Activated T-helper 1 cell treated with anti-CD3 and anti-CD28 coated beads, Interleukin-12 subunit alpha, Interleukin-12 subunit beta, Interleukin-2, Interleukin-4 antibody, amounts not matched to agents 30 ng/mL and 10 ng/mL and 1 ng/mL, durations not matched to agents 14 hours and 24 hours and 36 hours (primary cell): ENCODE measurements at regions not wholly inside any gene's neighbourhood (a gene's known extent, or its start where the extent isn't known, plus 50 kb on each side); places are given as distances from the start of the nearest gene placed in this dataset.

Source experiments
- DNase-seq: peaks from one replicate; pipeline ENCODE4 v3.0.0; 2021; ENCODE audit warnings: low spot score
- H3K27ac Mint-ChIP-seq: one replicate; pipeline ENCODE4 v1.8.0; 2021; ENCODE audit warnings: mild to moderate bottlenecking, mixed read lengths
- H3K27me3 Mint-ChIP-seq: one replicate; pipeline ENCODE4 v1.8.0; 2022; ENCODE audit warnings: mild to moderate bottlenecking, moderate library complexity, mixed read lengths; ENCODE audit not compliant: insufficient read depth
- H3K36me3 Mint-ChIP-seq: one replicate; pipeline ENCODE4 v1.8.0; 2021; ENCODE audit warnings: low read depth, mixed read lengths
- H3K4me1 Mint-ChIP-seq: one replicate; pipeline ENCODE4 v1.8.0; 2021; ENCODE audit warnings: low read depth, mixed read lengths
- H3K4me3 Mint-ChIP-seq: one replicate; pipeline ENCODE4 v1.8.0; 2021; ENCODE audit warnings: mild to moderate bottlenecking, moderate library complexity, mixed read lengths
- H3K9me3 Mint-ChIP-seq: one replicate; pipeline ENCODE4 v1.8.0; 2021; ENCODE audit warnings: mixed read lengths
- intact Hi-C: fragments of 100-400 bp; cut with micrococcal nuclease; formaldehyde crosslinking; loops from one replicate; pipeline ENCODE4 v1.15.1; 2024

DNA sequence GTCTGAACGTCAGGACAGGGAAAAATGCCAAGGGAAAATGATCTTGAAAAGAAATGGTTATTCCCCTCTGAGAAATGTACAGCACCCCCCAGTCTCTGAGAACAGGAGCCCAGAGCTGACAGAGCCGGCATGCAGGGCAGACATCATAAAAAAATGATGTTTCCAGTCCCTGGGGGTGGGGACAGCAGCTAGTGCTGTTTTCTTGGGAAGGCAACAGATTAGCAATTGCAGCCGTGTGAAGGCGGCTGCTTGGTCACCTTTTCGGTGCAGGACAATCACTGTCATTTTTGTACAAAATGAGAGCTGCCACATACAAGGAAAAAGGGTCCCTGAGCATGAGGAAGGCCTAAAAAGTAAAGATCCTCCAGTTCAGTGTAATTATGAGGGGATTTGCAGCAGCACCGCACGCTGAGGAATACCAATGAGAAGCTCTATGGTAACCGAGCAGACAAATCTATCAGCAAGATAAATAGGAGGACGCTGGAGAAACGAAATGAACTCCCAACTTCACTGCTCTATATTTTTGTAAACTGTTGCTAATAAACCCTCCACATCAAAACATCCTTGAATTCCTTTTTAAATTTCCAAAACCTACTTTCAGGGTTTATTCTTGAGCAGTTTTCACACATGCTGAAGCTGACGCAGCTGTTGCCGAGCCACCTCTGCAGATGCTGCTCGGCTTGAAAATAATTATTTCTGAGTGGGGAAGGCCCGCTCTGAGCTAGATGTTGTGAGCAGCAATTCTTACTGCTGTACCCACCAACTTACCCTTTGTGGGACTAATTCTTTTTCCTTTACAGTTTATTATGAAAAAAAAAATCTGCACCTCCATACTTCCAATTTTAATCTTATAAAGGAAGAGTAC, 98.2 kb upstream of the NEBL start:
- intact Hi-C loops: no loop called here
- H3K36me3 Mint-ChIP-seq: no peaks in the 10 kb centered on the region
- DNase-seq: no peak
- peaks cover 3% of the 10 kb centered on the region for H3K9me3 Mint-ChIP-seq
- no peaks in the 10 kb centered on the region for H3K27me3 Mint-ChIP-seq
- H3K4me1 Mint-ChIP-seq: no peaks in the 10 kb centered on the region
- no peak overlapping the region for H3K4me3 Mint-ChIP-seq
- H3K27ac Mint-ChIP-seq: no peak overlapping the region

DNA sequence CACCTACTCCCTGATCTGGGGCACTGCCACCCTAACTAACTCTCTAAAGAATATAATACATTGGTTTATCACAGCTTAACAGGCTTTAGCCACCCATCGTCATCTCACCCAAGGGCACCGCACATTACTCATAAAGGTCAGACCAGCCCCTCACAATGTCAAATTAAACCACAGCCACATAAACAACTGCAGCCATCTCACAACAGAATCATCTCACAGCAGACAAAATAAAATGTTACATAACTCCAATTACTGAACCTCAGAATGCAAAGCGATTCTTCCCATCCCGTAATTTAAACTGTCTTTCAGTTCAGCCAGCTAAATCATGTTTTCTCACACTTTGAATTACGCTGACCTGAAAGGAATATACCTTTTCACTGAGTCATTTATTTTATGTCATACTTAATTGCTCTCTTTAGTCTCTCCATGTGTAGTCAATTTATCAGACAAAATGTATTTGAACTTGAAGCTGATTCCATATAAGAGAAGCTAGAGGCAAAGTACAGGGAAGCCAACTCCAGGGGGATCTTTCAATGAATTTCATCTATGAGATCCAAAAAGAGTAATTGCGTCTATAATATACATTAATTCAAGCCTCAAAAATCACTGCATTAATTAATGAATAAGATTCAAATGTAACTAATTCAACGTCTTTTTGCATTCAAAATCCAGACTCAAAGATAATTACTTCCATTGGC, 96.9 kb upstream of the NEBL start:
- Mint-ChIP-seq H3K4me3 (no peak overlapping the region), H3K27ac (no peak overlapping the region), H3K4me1 (no peaks in the 10 kb centered on the region), H3K36me3 (no peaks in the 10 kb centered on the region), H3K27me3 (no peaks in the 10 kb centered on the region), H3K9me3 (peaks cover 3% of the 10 kb centered on the region)
- no peak for DNase-seq
- intact Hi-C loops: no loop called here

DNA sequence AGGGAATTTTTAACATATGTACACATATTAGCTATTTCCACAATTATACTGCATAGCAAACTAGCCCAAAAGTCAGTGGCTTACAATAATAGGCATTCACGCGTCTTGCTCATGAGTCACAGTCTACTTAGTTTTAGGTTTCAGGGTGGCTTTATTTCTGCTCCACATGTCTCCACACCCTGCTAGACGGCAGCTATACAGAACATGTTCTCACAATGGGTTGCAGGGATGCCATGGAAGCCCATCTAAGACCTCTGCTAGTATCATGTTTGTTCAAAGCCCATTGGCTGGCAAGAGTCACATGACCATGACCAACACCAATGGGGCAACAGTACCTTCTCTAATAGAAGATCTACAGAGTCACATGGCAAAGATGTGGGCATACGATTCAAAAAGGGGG, 96.3 kb upstream of the NEBL start:
- intact Hi-C loops: no loop called here
- DNase-seq: no peak
- Mint-ChIP-seq H3K4me1 (no peaks in the 10 kb centered on the region), H3K4me3 (no peak overlapping the region), H3K9me3 (peaks cover 3% of the 10 kb centered on the region), H3K36me3 (no peaks in the 10 kb centered on the region), H3K27ac (no peak overlapping the region), H3K27me3 (no peaks in the 10 kb centered on the region)

DNA sequence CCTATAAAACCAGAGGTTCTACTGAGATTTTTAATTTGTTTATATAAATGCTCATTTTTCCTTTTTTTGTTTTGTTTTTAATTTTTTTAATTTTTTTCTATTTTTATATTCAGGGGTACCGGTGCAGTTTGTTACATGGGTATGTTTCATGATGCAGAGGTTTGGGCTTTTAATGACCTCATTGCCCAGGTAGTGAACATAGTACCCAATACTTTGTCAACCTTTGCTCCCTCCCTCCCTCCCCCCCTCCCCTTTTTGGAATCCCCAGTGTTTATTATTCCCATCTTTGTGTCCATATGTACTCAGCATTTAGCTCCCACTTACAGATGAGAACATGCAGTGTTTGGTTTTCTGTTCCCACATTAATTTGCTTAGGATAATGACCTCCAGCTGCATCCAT, 94.4 kb upstream of the NEBL start:
- DNase-seq: no peak
- Mint-ChIP-seq H3K4me3 (no peak overlapping the region), H3K27ac (no peak overlapping the region), H3K4me1 (no peaks in the 10 kb centered on the region), H3K27me3 (no peaks in the 10 kb centered on the region), H3K36me3 (no peaks in the 10 kb centered on the region), H3K9me3 (peaks cover 3% of the 10 kb centered on the region)
- intact Hi-C loops: no loop called here

DNA sequence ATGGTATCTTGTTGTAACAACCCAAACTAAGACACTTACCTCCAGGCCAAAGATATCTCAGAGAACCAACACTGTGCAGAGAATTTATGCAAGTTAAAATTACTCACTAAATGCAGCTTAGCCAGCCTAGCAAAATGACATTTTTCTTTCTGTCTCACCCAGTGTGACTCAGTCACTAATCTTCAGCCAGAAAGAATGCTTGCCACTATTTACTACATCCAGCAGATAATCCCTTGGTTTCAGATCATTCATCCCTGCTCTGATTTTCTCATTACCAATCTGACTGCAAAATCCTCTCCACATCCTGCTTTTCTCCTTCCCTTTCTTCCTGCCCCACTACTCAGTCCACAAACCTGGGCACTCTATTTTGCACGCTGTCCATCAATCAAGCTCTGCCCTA, 93.5 kb upstream of the NEBL start:
- H3K27me3 Mint-ChIP-seq: no peaks in the 10 kb centered on the region
- no peaks in the 10 kb centered on the region for H3K4me1 Mint-ChIP-seq
- H3K27ac Mint-ChIP-seq: no peak overlapping the region
- peaks cover 3% of the 10 kb centered on the region for H3K9me3 Mint-ChIP-seq
- H3K36me3 Mint-ChIP-seq: no peaks in the 10 kb centered on the region
- H3K4me3 Mint-ChIP-seq: no peak overlapping the region
- intact Hi-C loops: no loop called here
- DNase-seq: no peak

DNA sequence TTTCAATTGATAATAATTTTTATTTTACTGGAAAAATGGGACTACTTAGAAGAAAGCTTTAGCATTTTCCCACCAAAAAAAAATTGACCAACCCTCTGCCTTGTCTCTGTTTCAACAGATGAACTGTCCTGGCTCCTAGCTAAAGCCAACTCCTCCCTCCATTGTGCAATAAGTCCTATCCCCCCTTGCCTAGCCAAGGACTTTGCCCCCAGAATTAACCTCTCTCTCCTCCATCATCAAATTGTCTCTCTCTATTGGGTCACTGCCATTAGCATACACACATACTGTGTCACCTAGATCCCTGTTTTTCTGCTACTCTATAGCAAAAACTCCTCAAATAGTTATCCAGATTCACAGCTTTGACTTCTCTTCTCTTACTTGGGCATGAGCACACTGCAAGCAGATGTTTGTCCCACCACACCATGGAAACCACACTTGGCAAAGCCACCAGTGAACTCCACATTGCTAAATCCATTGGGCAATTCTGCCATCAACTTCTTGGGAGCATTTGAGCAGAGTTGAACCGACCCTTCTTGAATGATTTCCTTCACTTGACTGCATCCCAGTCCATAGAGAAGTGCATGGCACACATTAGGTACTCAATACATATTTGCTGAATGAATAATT, 91.4 kb upstream of the NEBL start:
- intact Hi-C loops: no loop called here
- Mint-ChIP-seq H3K9me3 (peaks cover 2% of the 10 kb centered on the region), H3K27ac (no peak overlapping the region), H3K27me3 (no peaks in the 10 kb centered on the region), H3K4me1 (no peaks in the 10 kb centered on the region), H3K36me3 (no peaks in the 10 kb centered on the region), H3K4me3 (no peak overlapping the region)
- DNase-seq: no peak

DNA sequence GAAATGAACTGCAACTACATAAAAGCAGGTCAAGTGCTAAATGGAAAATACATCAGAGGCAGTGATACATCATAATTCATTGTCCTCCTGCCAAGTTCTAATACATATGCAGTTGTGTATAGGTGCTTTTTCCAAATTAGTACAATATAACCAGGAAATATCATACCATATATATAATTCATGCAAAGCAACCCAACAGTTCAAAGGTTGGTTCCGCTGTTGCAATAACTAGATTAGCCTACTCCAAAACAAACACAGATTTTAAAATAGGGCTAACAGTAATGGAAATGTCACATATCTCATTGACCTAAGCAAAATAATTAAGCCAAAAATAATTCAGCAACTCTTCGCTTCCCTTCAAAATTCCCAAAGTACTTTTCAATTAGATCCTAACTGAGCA, 88.9 kb upstream of the NEBL start:
- Mint-ChIP-seq H3K36me3 (no peaks in the 10 kb centered on the region), H3K4me3 (no peak overlapping the region), H3K9me3 (no peaks in the 10 kb centered on the region), H3K27ac (no peak overlapping the region), H3K27me3 (no peaks in the 10 kb centered on the region), H3K4me1 (no peaks in the 10 kb centered on the region)
- DNase-seq: no peak
- intact Hi-C loops: no loop called here

DNA sequence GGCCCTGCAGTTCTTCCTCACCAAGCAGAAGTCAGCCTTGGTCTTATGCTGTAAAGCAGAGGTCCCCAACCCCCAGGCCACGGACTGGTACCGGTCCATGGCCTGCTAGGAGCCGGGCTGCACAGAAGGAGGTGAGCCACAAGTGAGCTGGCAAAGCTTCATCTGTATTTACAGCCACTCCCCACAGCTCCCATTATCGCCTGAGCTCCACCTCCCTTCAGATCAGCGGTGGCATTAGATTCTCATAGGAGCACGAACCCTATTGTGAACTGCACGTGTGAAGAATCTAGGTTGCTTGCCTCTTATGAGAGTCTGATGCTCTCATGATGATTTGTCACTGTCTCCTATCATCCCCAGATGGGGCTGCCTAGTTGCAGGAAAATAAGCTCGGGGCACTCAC, 87.6 kb upstream of the NEBL start:
- Mint-ChIP-seq H3K4me3 (no peak overlapping the region), H3K27me3 (no peaks in the 10 kb centered on the region), H3K36me3 (no peaks in the 10 kb centered on the region), H3K9me3 (no peaks in the 10 kb centered on the region), H3K4me1 (no peaks in the 10 kb centered on the region), H3K27ac (no peak overlapping the region)
- intact Hi-C loops: no loop called here
- DNase-seq: no peak

DNA sequence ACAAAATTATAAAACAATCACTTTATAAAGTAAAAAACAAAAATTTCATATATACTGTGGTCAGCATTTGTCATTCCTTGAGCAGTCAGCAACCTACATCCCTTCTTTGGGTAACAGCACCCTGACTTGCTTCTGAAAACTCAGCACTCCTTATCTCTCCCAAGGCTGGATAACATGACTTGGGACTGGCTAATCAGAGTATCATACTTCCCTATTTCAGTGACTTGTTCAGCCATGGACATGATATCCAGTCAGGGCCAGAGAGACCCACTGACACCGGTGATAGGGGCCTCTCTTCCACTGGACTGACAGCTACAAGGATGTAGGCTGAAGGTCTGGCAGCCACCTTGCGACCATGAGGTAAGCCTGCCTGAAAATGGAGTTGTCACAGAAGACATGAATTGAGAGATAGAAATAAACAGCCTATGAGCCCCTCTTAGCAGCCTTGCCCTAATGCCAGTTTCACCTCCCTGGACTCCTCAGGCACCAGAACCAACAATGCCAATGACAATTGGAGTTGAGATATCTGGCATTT, 84.4 kb upstream of the NEBL start:
- no peaks in the 10 kb centered on the region for H3K36me3 Mint-ChIP-seq
- no peak overlapping the region for H3K27ac Mint-ChIP-seq
- H3K27me3 Mint-ChIP-seq: no peaks in the 10 kb centered on the region
- no peaks in the 10 kb centered on the region for H3K4me1 Mint-ChIP-seq
- no peak for DNase-seq
- H3K4me3 Mint-ChIP-seq: no peak overlapping the region
- H3K9me3 Mint-ChIP-seq: no peaks in the 10 kb centered on the region
- intact Hi-C loops: no loop called here

DNA sequence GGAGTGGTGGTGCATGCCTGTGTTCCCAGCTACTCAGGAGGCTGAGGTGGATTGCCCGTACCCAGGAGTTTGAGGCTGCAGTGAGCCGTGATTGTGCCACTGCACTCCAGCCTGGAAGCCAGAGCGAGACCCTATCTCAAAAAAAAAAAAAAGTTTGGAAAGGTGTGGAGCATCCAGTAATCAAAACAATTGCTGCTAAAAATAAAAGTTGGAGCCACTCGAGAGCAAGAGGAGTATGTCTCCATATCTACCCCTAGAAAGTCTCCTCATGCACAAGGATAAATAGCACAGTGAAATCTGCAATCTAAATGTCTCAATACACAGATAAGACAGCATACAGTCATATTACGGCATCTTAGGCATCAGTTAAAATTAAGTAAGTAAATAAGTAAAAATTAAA, 81.5 kb upstream of the NEBL start:
- Mint-ChIP-seq H3K27me3 (no peaks in the 10 kb centered on the region), H3K4me3 (no peak overlapping the region), H3K4me1 (no peaks in the 10 kb centered on the region), H3K27ac (no peak overlapping the region), H3K36me3 (no peaks in the 10 kb centered on the region), H3K9me3 (no peaks in the 10 kb centered on the region)
- intact Hi-C loops: no loop called here
- no peak for DNase-seq

DNA sequence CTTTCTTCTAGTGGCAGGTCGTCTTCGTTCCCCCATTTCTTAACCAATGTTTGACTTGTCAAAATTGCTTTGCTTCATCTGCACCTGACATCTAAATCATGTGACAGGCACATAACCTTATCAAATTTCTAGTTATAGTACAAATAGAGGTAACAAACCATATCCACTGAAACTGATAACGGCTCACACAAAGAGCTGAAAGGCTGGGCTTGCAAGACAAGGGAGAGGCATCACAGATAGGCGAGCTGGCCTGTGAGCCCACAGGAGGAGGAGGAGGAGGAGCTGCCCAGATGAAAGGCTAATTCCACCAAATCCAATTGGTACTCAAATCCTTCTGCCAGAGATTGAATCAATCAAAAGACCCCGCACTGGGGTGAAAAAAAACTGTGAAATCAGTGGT, 80.2 kb upstream of the NEBL start:
- no peaks in the 10 kb centered on the region for H3K36me3 Mint-ChIP-seq
- DNase-seq: no peak
- intact Hi-C loops: no loop called here
- no peaks in the 10 kb centered on the region for H3K27me3 Mint-ChIP-seq
- H3K9me3 Mint-ChIP-seq: no peaks in the 10 kb centered on the region
- no peaks in the 10 kb centered on the region for H3K4me1 Mint-ChIP-seq
- H3K4me3 Mint-ChIP-seq: no peak overlapping the region
- no peak overlapping the region for H3K27ac Mint-ChIP-seq

DNA sequence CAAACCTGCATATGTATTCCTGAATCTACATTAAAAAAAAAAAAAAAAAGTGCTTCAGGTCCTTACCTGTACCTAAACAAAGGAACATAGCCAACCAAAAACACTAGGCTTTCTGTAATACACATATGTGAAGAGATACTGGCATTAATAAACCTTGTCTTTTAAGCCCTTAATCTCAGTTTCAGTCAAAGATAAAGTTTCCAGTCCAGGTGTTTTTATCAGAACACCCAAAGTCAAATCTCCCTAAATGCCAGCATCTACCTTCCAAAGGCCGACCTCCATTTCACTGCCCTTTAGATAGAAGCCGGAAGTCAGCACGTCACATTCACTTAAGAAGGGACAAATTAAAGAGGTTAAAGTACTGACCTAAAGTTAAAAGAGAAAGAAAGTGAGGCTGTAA, 79.8 kb upstream of the NEBL start:
- Mint-ChIP-seq H3K4me1 (no peaks in the 10 kb centered on the region), H3K36me3 (no peaks in the 10 kb centered on the region), H3K27me3 (no peaks in the 10 kb centered on the region), H3K4me3 (no peak overlapping the region), H3K9me3 (no peaks in the 10 kb centered on the region), H3K27ac (no peak overlapping the region)
- intact Hi-C loops: no loop called here
- no peak for DNase-seq

DNA sequence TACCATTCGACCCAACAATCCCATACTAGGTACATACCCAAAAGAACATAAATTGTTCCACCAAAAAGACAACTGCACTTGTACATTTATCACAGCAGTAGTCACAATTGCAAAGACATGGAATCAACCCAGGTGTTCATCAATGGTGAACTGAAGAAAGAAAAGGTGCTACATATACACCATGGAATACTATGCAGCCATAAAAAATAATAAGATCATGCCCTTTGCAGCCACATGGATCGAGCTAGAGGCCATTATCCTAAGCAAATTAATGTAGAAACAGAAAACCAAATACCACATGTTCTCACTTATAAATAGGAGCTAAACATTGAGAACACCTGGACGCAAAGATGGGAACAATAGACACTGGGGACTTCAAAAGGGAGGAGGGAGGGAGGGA, 79.3 kb upstream of the NEBL start:
- H3K27me3 Mint-ChIP-seq: no peaks in the 10 kb centered on the region
- intact Hi-C loops: no loop called here
- no peak overlapping the region for H3K4me3 Mint-ChIP-seq
- no peaks in the 10 kb centered on the region for H3K9me3 Mint-ChIP-seq
- H3K36me3 Mint-ChIP-seq: no peaks in the 10 kb centered on the region
- H3K4me1 Mint-ChIP-seq: no peaks in the 10 kb centered on the region
- DNase-seq: no peak
- H3K27ac Mint-ChIP-seq: no peak overlapping the region
